RPMI8226 (cell line): ENCODE measurements at regions not wholly inside any gene's neighbourhood (a gene's known extent, or its start where the extent isn't known, plus 50 kb on each side); places are given as distances from the start of the nearest gene placed in this dataset.
"Not testable (repeated sequence)": the region's sequence is repeated elsewhere in the genome, so short reads cannot be mapped to it uniquely, and the experiment has no call there.

Source experiments
- DNase-seq: peaks from one replicate; pipeline ENCODE4 v3.0.0-alpha.2; 2015

GRCh38 chr5:96483878-96484277 lies 50.8 kb upstream of the PCSK1 start:
- peak; percentile 53 for DNase-seq

- DNase-seq = no peak
These were observed 54.8 kb upstream of the PCSK1 start for GRCh38 chr5:96487859-96488258.

- DNase-seq = no peak
These were observed 56.5 kb upstream of the PCSK1 start for GRCh38 chr5:96489532-96489931.

GRCh38 chr5:96492459-96493047 lies 59.5 kb upstream of the PCSK1 start:
- no peak for DNase-seq

DNA sequence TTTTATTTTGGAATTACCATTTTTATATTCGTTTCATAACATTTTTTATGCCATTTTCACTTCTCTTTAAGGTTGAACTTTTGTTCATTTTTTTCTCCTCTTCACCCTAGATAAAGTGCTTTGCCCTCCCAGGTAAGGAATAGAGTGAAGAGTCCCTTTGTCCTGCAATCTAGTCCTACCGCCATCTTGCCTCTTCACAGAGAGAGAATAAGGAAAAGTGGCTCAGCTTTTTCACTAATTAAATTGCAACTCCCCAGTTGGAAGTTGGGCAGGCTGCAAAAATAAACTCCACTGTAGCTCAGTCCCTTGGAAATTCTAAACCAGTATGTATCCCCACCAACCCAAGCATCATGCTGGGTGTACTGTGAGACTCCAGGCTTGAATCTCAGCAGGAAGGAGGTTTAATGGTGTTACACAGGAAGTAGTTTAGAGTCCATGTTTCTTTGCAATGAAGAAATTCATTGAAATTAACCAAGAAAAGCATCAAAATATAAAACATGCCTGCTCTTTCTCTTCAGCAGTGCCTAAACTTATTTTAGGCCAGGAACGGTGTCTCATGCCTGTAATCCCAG lies 60.3 kb upstream of the PCSK1 start:
- no peak for DNase-seq

DNA sequence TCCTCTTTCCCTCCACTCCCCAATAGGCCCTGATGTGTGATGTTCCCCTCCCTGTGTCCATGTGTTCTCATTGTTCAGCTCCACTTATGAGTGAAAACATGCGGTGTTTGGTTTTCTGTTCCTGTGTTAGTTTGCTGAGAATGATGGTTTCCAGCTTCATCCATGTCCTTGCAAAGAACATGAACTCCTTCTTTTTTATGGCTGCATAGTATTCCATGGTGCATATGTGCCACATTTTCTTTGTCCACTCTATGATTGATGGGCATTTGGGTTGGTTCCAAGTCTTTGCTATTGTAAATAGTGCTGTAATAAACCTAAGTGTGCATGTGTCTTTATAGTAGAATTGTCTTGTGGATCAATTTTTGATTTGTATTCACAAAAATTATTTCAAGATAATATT lies 62.4 kb upstream of the PCSK1 start:
- DNase-seq = not testable (repeated sequence)

DNA sequence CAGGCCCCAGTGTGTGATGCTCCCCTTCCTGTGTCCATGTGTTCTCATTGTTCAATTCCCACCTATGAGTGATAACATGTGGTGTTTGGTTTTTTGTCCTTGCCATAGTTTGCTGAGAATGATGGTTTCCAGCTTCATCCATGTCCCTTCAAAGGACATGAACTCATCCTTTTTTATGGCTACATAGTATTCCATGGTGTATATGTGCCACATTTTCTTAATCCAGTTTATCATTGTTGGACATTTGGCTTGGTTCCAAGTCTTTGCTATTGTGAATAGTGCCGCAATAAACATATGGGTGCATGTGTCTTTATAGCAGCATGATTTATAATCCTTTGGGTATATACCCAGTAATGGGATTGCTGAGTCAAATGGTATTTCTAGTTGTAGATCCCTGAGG lies 64.0 kb upstream of the PCSK1 start:
- not testable (repeated sequence) for DNase-seq

DNA sequence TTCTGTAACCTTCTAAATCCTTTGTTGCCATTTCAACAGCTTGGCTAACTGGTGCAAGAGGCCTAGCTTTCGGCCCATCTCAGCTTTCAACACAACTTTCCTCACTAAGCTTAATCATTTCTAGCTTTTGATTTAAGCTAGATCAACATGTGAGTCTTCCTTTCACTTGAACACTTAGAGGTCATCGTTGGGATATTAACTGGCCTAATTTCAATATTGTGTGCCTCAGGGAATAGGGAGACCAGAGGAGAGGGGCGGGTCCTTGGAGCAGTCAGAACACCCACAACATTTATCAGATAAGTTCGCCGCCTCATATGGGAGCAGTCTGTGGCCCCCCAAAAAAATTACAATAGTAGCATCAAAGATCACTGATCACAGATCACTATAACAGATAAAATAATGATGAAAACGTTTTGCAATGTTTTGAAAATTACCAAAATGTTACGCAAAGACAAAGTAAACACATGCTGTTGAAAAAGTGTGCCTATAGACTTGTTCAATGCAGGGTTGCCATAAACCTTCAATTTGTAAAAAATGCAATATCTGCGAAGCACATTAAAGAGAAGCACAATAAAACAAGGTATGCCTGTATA lies 66.8 kb upstream of the PCSK1 start:
- no peak for DNase-seq

DNA sequence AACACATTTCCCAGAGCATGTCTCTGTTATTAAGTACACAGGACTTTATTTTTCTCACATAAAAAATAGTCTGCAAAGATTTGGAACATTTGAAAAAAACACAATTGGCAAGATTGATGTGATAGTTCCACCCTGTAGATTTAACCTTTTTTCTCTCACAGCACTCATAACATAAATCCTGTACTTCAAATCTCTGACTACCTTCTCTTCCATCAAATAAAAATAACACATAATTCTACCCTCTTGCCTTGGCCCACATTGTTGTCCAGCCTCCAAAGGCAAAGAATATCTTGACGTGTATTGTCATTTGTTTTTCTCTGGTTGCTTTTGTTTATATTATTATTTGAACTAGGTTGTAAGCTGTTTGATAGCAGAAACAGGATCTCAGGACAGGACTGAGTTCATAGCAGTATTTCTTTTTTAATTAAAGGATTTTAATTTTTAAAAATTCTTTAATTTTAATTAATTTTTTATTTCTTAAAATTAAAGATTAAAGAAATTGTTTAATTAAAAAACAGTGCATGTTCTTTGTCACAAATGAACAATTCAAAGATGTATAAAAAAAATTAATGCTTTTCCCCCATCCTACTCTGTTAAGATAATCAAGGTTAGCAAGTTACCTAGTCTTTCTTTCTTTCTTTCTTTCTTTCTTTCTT lies 69.1 kb upstream of the PCSK1 start:
- DNase-seq = no peak

GRCh38 chr5:96503501-96504236 lies 70.6 kb upstream of the PCSK1 start:
- DNase-seq = no peak

- DNase-seq = no peak
These were observed 73.3 kb upstream of the PCSK1 start for GRCh38 chr5:96506376-96506775.

- DNase-seq = no peak
These were observed 73.9 kb upstream of the PCSK1 start for GRCh38 chr5:96506866-96507527.

- no peak for DNase-seq
These were observed 76.3 kb upstream of the PCSK1 start for GRCh38 chr5:96509316-96509715.

GRCh38 chr5:96509721-96510350 lies 76.8 kb upstream of the PCSK1 start:
- DNase-seq = no peak

GRCh38 chr5:96516631-96517071 lies 83.6 kb upstream of the PCSK1 start:
- DNase-seq = no peak

- DNase-seq = no peak
These were observed 84.2 kb upstream of the PCSK1 start for GRCh38 chr5:96517295-96517694.

GRCh38 chr5:96520345-96520744 lies 87.3 kb upstream of the PCSK1 start:
- no peak for DNase-seq

DNA sequence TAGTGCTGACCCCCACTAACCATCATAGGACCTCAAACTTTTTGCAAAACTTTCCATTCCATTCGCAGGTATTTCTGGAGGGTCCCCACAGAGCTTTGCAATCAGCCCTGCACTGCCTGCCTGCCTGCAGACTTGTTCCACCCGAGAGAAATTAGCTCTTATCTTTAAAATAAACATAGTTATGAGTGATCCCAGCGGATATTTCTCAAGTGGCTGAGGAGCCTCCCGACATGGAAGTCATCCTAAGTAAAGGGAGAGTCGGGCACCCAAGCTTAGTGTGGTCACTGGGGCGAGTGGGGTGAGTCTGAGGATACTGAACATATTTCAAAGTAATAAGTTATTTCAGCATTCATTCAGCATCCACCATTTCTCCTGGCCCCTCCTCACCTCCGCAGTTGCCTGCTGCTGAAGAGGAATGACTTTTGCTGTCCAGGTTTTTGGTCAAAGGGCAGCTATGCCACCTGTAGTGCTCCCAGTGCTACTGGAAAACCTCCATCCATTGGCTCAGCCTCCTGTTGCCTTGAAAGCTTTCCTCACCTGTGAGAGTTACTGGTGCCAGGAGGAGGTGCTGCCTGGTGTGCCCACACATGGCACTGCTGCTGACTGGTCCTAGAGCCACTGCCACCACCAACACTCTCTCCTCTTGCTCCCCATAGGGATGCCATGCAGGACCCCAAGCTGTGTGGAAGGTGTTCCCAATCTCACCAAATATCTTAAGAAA lies 89.7 kb upstream of the PCSK1 start:
- DNase-seq = no peak

GRCh38 chr5:96527768-96528661 lies 95.0 kb upstream of the PCSK1 start:
- no peak for DNase-seq

DNA sequence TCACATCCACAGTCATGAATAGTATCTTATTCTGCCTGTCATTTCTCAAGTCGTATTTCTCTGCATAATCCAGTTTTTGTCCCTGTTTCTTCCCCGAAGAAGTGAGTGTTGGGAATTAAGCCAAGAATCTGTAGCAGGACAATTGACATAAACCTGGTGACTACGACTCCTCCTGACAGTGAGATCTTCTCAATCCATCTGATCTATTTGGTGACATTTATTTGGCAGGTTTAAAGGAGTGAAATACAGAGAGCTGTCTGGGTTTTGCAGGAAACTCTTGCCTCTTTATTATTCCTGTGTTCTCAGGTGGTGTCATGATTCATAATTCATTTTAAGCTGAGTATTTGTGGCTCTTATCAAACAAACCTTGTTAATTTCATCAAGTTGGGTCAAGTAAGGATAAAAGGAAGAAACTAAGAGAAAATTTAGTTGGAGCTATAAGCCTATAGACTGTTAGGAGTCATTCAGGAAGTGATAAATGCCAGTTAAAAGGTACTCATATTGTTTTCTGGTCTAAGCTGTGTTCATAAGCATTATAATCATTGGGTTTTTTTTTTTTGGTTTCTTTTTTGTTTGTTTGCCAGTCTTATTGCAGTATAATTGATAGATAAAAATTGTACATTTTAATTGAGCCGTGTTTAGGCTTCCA lies 95.9 kb upstream of the PCSK1 start:
- no peak for DNase-seq
